Memory B cell (primary cell): ENCODE measurements at regions not wholly inside any gene's neighbourhood (a gene's known extent, or its start where the extent isn't known, plus 50 kb on each side); places are given as distances from the start of the nearest gene placed in this dataset.
A peak's percentile ranks its signal among the peaks of the same experiment; 100 is the strongest.
"Not testable (repeated sequence)": the region's sequence is repeated elsewhere in the genome, so short reads cannot be mapped to it uniquely, and the experiment has no call there.

Experiments
- ATAC-seq: fragments of 150-1000 bp; cut with Tn5 transposase; 2 replicates; pipeline ENCODE4 v1.10.0; 2021; ENCODE audit warnings: low read depth, mild to moderate bottlenecking, moderate library complexity
- DNase-seq, 2 donors: peaks; one replicate each; pipeline ENCODE4 v3.0.0; 2022; ENCODE audit warnings: low spot score in 2 of 2
- H3K27ac Mint-ChIP-seq: one replicate; pipeline ENCODE4 v1.8.0; 2022; ENCODE audit warnings: mild to moderate bottlenecking, moderate library complexity, mixed read lengths
- H3K27me3 Mint-ChIP-seq: one replicate; pipeline ENCODE4 v1.8.0; 2022; ENCODE audit warnings: mixed read lengths
- H3K36me3 Mint-ChIP-seq: one replicate; pipeline ENCODE4 v1.8.0; 2022; ENCODE audit warnings: mild to moderate bottlenecking, mixed read lengths
- H3K4me1 Mint-ChIP-seq: one replicate; pipeline ENCODE4 v1.8.0; 2022; ENCODE audit warnings: mixed read lengths
- H3K4me3 Mint-ChIP-seq: one replicate; pipeline ENCODE4 v1.8.0; 2022; ENCODE audit warnings: mild to moderate bottlenecking, moderate library complexity, mixed read lengths
- H3K9me3 Mint-ChIP-seq: one replicate; pipeline ENCODE4 v1.8.0; 2022; ENCODE audit warnings: mixed read lengths

GRCh38 chr10:33031815-33032653 lies 74.0 kb upstream of the ITGB1 start:
- no peak for DNase-seq
- no peaks in the 10 kb centered on the region for H3K27me3 Mint-ChIP-seq
- H3K4me3 Mint-ChIP-seq = no peak overlapping the region
- ATAC-seq = no peak
- peaks cover 3% of the 10 kb centered on the region for H3K9me3 Mint-ChIP-seq
- H3K36me3 Mint-ChIP-seq = no peaks in the 10 kb centered on the region
- peaks cover 19% of the 10 kb centered on the region for H3K4me1 Mint-ChIP-seq
- peak overlapping the region; percentile 71 for H3K27ac Mint-ChIP-seq

- no peak for DNase-seq
- H3K4me3 Mint-ChIP-seq = no peak overlapping the region
- ATAC-seq = no peak
- peaks cover 27% of the 10 kb centered on the region for H3K4me1 Mint-ChIP-seq
- H3K27me3 Mint-ChIP-seq = no peaks in the 10 kb centered on the region
- no peaks in the 10 kb centered on the region for H3K36me3 Mint-ChIP-seq
- no peak overlapping the region for H3K27ac Mint-ChIP-seq
- peaks cover 3% of the 10 kb centered on the region for H3K9me3 Mint-ChIP-seq
Observed at GRCh38 chr10:33031171-33031570, 73.1 kb upstream of the ITGB1 start.

- not testable (repeated sequence) for ATAC-seq, H3K4me3 Mint-ChIP-seq, H3K27me3 Mint-ChIP-seq, H3K36me3 Mint-ChIP-seq, H3K9me3 Mint-ChIP-seq, DNase-seq
- Mint-ChIP-seq H3K4me1 (peaks cover 29% of the 10 kb centered on the region), H3K27ac (peak overlapping the region; percentile 64)
Observed at GRCh38 chr10:33028515-33028914, 70.5 kb upstream of the ITGB1 start.

GRCh38 chr10:33027088-33027487 lies 69.1 kb upstream of the ITGB1 start:
- peaks cover 3% of the 10 kb centered on the region for H3K9me3 Mint-ChIP-seq
- DNase-seq = no peak
- no peaks in the 10 kb centered on the region for H3K36me3 Mint-ChIP-seq
- H3K27me3 Mint-ChIP-seq = no peaks in the 10 kb centered on the region
- H3K4me3 Mint-ChIP-seq = peak overlapping the region; percentile 49
- peaks cover 26% of the 10 kb centered on the region for H3K4me1 Mint-ChIP-seq
- ATAC-seq = peak; percentile 35
- H3K27ac Mint-ChIP-seq = peak overlapping the region; percentile 64

- H3K36me3 Mint-ChIP-seq = no peaks in the 10 kb centered on the region
- H3K4me1 Mint-ChIP-seq = peaks cover 26% of the 10 kb centered on the region
- H3K9me3 Mint-ChIP-seq = peaks cover 3% of the 10 kb centered on the region
- peak overlapping the region; percentile 64 for H3K27ac Mint-ChIP-seq
- DNase-seq (no peak), ATAC-seq (no peak)
- H3K4me3 Mint-ChIP-seq = peak overlapping the region; percentile 49
- H3K27me3 Mint-ChIP-seq = no peaks in the 10 kb centered on the region
Observed at GRCh38 chr10:33026422-33026821, 68.4 kb upstream of the ITGB1 start.

GRCh38 chr10:33025910-33026309 lies 67.9 kb upstream of the ITGB1 start:
- H3K9me3 Mint-ChIP-seq = no peaks in the 10 kb centered on the region
- H3K27me3 Mint-ChIP-seq = no peaks in the 10 kb centered on the region
- no peak overlapping the region for H3K4me3 Mint-ChIP-seq
- DNase-seq (no peak), ATAC-seq (no peak)
- H3K4me1 Mint-ChIP-seq = peaks cover 24% of the 10 kb centered on the region
- H3K27ac Mint-ChIP-seq = peak overlapping the region; percentile 64
- H3K36me3 Mint-ChIP-seq = no peaks in the 10 kb centered on the region

- DNase-seq (no peak), ATAC-seq (no peak)
- Mint-ChIP-seq H3K9me3 (no peaks in the 10 kb centered on the region), H3K36me3 (no peaks in the 10 kb centered on the region), H3K27me3 (no peaks in the 10 kb centered on the region), H3K4me3 (no peak overlapping the region), H3K4me1 (peaks cover 23% of the 10 kb centered on the region), H3K27ac (no peak overlapping the region)
Observed at GRCh38 chr10:33025039-33025438, 67.0 kb upstream of the ITGB1 start.

GRCh38 chr10:33022691-33023090 lies 64.7 kb upstream of the ITGB1 start:
- Mint-ChIP-seq H3K27me3 (no peaks in the 10 kb centered on the region), H3K4me3 (no peak overlapping the region), H3K27ac (no peak overlapping the region), H3K4me1 (peaks cover 24% of the 10 kb centered on the region), H3K36me3 (peaks cover 5% of the 10 kb centered on the region), H3K9me3 (peaks cover 4% of the 10 kb centered on the region)
- DNase-seq (no peak), ATAC-seq (no peak)

- H3K27me3 Mint-ChIP-seq = no peaks in the 10 kb centered on the region
- DNase-seq (no peak), ATAC-seq (no peak)
- H3K4me1 Mint-ChIP-seq = peaks cover 20% of the 10 kb centered on the region
- no peak overlapping the region for H3K27ac Mint-ChIP-seq
- peaks cover 5% of the 10 kb centered on the region for H3K36me3 Mint-ChIP-seq
- peaks cover 4% of the 10 kb centered on the region for H3K9me3 Mint-ChIP-seq
- H3K4me3 Mint-ChIP-seq = no peak overlapping the region
Observed at GRCh38 chr10:33022090-33022489, 64.1 kb upstream of the ITGB1 start.

- no peaks in the 10 kb centered on the region for H3K27me3 Mint-ChIP-seq
- no peak for DNase-seq
- peaks cover 4% of the 10 kb centered on the region for H3K9me3 Mint-ChIP-seq
- peaks cover 8% of the 10 kb centered on the region for H3K4me1 Mint-ChIP-seq
- peaks cover 5% of the 10 kb centered on the region for H3K36me3 Mint-ChIP-seq
- no peak overlapping the region for H3K4me3 Mint-ChIP-seq
- ATAC-seq = no peak
- H3K27ac Mint-ChIP-seq = no peak overlapping the region
Observed at GRCh38 chr10:33016988-33017387, 59.0 kb upstream of the ITGB1 start.

GRCh38 chr10:33015761-33016547 lies 57.9 kb upstream of the ITGB1 start:
- Mint-ChIP-seq H3K36me3 (peaks cover 5% of the 10 kb centered on the region), H3K9me3 (peaks cover 4% of the 10 kb centered on the region), H3K27me3 (no peaks in the 10 kb centered on the region), H3K4me3 (no peak overlapping the region), H3K4me1 (peaks cover 14% of the 10 kb centered on the region), H3K27ac (peak overlapping the region; percentile 55)
- no peak for DNase-seq
- no peak for ATAC-seq

GRCh38 chr10:33013331-33013730 lies 55.3 kb upstream of the ITGB1 start:
- not testable (repeated sequence) for ATAC-seq, H3K27me3 Mint-ChIP-seq, H3K4me3 Mint-ChIP-seq, DNase-seq, H3K36me3 Mint-ChIP-seq, H3K27ac Mint-ChIP-seq, H3K9me3 Mint-ChIP-seq
- H3K4me1 Mint-ChIP-seq = peaks cover 34% of the 10 kb centered on the region

- Mint-ChIP-seq H3K36me3 (no peaks in the 10 kb centered on the region), H3K4me1 (peaks cover 31% of the 10 kb centered on the region), H3K27me3 (no peaks in the 10 kb centered on the region), H3K27ac (no peak overlapping the region), H3K9me3 (no peaks in the 10 kb centered on the region), H3K4me3 (no peak overlapping the region)
- DNase-seq (no peak), ATAC-seq (no peak)
Observed at GRCh38 chr10:33012306-33012705, 54.3 kb upstream of the ITGB1 start.
